Mucosa of rectum (tissue), 2 donors: ENCODE measurements at regions not wholly inside any gene's neighbourhood (a gene's known extent, or its start where the extent isn't known, plus 50 kb on each side); places are given as distances from the start of the nearest gene placed in this dataset.
"Not testable (repeated sequence)": the region's sequence is repeated elsewhere in the genome, so short reads cannot be mapped to it uniquely, and the experiment has no call there.

Source experiments
- H3K27ac ChIP-seq, 2 donors: one replicate each; pipeline ENCODE4 v1.7.0; 2013; ENCODE audit warnings: inconsistent platforms in 2 of 2, low read depth in 2 of 2, low read length in 2 of 2
- H3K27me3 ChIP-seq, 2 donors: one replicate each; pipeline ENCODE4 v1.7.0; 2013; ENCODE audit warnings: low read length in 2 of 2; ENCODE audit not compliant: control insufficient read depth in 2 of 2, insufficient read depth in 2 of 2
- H3K36me3 ChIP-seq, 2 donors: one replicate each; pipeline ENCODE4 v1.7.0; 2013; ENCODE audit warnings: low read length in 2 of 2; ENCODE audit not compliant: control insufficient read depth in 2 of 2, insufficient read depth in 2 of 2
- H3K4me1 ChIP-seq, 2 donors: one replicate each; pipeline ENCODE4 v1.7.0; 2013; ENCODE audit warnings: low read length in 2 of 2, mild to moderate bottlenecking in 1 of 2; ENCODE audit not compliant: control insufficient read depth in 2 of 2, insufficient read depth in 2 of 2
- H3K4me3 ChIP-seq, 2 donors: one replicate each; pipeline ENCODE4 v1.7.0; 2013; ENCODE audit warnings: low read length in 2 of 2
- H3K9ac ChIP-seq, 2 donors: one replicate each; pipeline ENCODE4 v1.7.0; 2013; ENCODE audit warnings: low read length in 2 of 2, low read depth in 1 of 2, mild to moderate bottlenecking in 1 of 2
- H3K9me3 ChIP-seq, 2 donors: one replicate each; pipeline ENCODE4 v1.7.0; 2013; ENCODE audit warnings: low read length in 2 of 2; ENCODE audit not compliant: control insufficient read depth in 2 of 2
- donor health status: healthy.
- donor health status: Normal muscosa, but diverticular disease.

GRCh38 chr20:40282941-40283340 lies 406.1 kb downstream of the MAFB start:
- no peaks in the 10 kb centered on the region for H3K27me3 ChIP-seq
- peaks cover 0 to 4% of the 10 kb centered on the region in 2 donors for H3K4me1 ChIP-seq
- no peaks in the 10 kb centered on the region for H3K9me3 ChIP-seq
- no peak overlapping the region for H3K9ac ChIP-seq
- H3K27ac ChIP-seq, result no peak overlapping the region
- no peaks in the 10 kb centered on the region for H3K36me3 ChIP-seq
- H3K4me3 ChIP-seq, result no peak overlapping the region

- H3K4me3 ChIP-seq, result no peak overlapping the region
- H3K36me3 ChIP-seq, result no peaks in the 10 kb centered on the region
- H3K27me3 ChIP-seq, result no peaks in the 10 kb centered on the region
- H3K9ac ChIP-seq, result no peak overlapping the region
- no peaks in the 10 kb centered on the region for H3K9me3 ChIP-seq
- H3K27ac ChIP-seq, result no peak overlapping the region
- peaks cover 0 to 4% of the 10 kb centered on the region in 2 donors for H3K4me1 ChIP-seq
These were observed 406.5 kb downstream of the MAFB start for GRCh38 chr20:40282541-40282940.

GRCh38 chr20:40280616-40281015 lies 408.4 kb downstream of the MAFB start:
- H3K4me1 ChIP-seq, result no peaks in the 10 kb centered on the region
- H3K9me3 ChIP-seq, result no peaks in the 10 kb centered on the region
- no peak overlapping the region for H3K9ac ChIP-seq
- no peaks in the 10 kb centered on the region for H3K27me3 ChIP-seq
- H3K4me3 ChIP-seq, result no peak overlapping the region
- H3K36me3 ChIP-seq, result no peaks in the 10 kb centered on the region
- no peak overlapping the region for H3K27ac ChIP-seq

- peaks cover 0 to 6% of the 10 kb centered on the region in 2 donors for H3K4me1 ChIP-seq
- no peak overlapping the region for H3K4me3 ChIP-seq
- no peaks in the 10 kb centered on the region for H3K36me3 ChIP-seq
- H3K9me3 ChIP-seq, result no peaks in the 10 kb centered on the region
- no peaks in the 10 kb centered on the region for H3K27me3 ChIP-seq
- H3K27ac ChIP-seq, result peak overlapping the region in 1 of 2 donors; percentile 1
- no peak overlapping the region for H3K9ac ChIP-seq
These were observed 409.6 kb downstream of the MAFB start for GRCh38 chr20:40279390-40279789.

- Histone ChIP-seq H3K27ac (peak overlapping the region in 1 of 2 donors; percentile 49), H3K27me3 (no peaks in the 10 kb centered on the region), H3K9me3 (no peaks in the 10 kb centered on the region), H3K4me3 (no peak overlapping the region), H3K36me3 (no peaks in the 10 kb centered on the region), H3K4me1 (peaks cover 0 to 6% of the 10 kb centered on the region in 2 donors), H3K9ac (no peak overlapping the region)
These were observed 410.4 kb downstream of the MAFB start for GRCh38 chr20:40278673-40279072.

- Histone ChIP-seq H3K4me3 (no peak overlapping the region), H3K9me3 (no peaks in the 10 kb centered on the region), H3K9ac (no peak overlapping the region), H3K27me3 (no peaks in the 10 kb centered on the region), H3K36me3 (no peaks in the 10 kb centered on the region), H3K4me1 (peaks cover 0 to 6% of the 10 kb centered on the region in 2 donors), H3K27ac (no peak overlapping the region)
These were observed 412.7 kb downstream of the MAFB start for GRCh38 chr20:40276301-40276700.

GRCh38 chr20:40275738-40276137 lies 413.3 kb downstream of the MAFB start:
- no peak overlapping the region for H3K4me3 ChIP-seq
- no peaks in the 10 kb centered on the region for H3K27me3 ChIP-seq
- no peaks in the 10 kb centered on the region for H3K36me3 ChIP-seq
- no peak overlapping the region for H3K9ac ChIP-seq
- no peaks in the 10 kb centered on the region for H3K9me3 ChIP-seq
- H3K4me1 ChIP-seq, result peaks cover 0 to 6% of the 10 kb centered on the region in 2 donors
- no peak overlapping the region for H3K27ac ChIP-seq

GRCh38 chr20:40274912-40275533 lies 414.0 kb downstream of the MAFB start:
- no peak overlapping the region for H3K4me3 ChIP-seq
- H3K27ac ChIP-seq, result no peak overlapping the region
- no peaks in the 10 kb centered on the region for H3K27me3 ChIP-seq
- no peaks in the 10 kb centered on the region for H3K9me3 ChIP-seq
- H3K4me1 ChIP-seq, result peaks cover 0 to 6% of the 10 kb centered on the region in 2 donors
- H3K36me3 ChIP-seq, result no peaks in the 10 kb centered on the region
- no peak overlapping the region for H3K9ac ChIP-seq

- H3K9ac ChIP-seq, H3K36me3 ChIP-seq: not testable (repeated sequence)
These were observed 419.8 kb downstream of the MAFB start for GRCh38 chr20:40269274-40269673.

GRCh38 chr20:40268321-40269075 lies 420.5 kb downstream of the MAFB start:
- H3K4me3 ChIP-seq, result no peak overlapping the region
- H3K9me3 ChIP-seq, result no peaks in the 10 kb centered on the region
- H3K9ac ChIP-seq, result no peak overlapping the region
- H3K27ac ChIP-seq, result no peak overlapping the region
- H3K36me3 ChIP-seq, result no peaks in the 10 kb centered on the region
- peaks cover 0 to 4% of the 10 kb centered on the region in 2 donors for H3K4me1 ChIP-seq
- H3K27me3 ChIP-seq, result no peaks in the 10 kb centered on the region

More at GRCh38 chr20:40269274-40269673, 419.8 kb downstream of the MAFB start:
- not testable (repeated sequence) for H3K27me3 ChIP-seq, H3K27ac ChIP-seq, H3K9me3 ChIP-seq, H3K4me3 ChIP-seq, H3K4me1 ChIP-seq
